Prostate gland (tissue), 2 donors: ENCODE measurements at regions not wholly inside any gene's neighbourhood (a gene's known extent, or its start where the extent isn't known, plus 50 kb on each side); places are given as distances from the start of the nearest gene placed in this dataset.

Experiments
- DNase-seq: peaks from one replicate; pipeline ENCODE4 v3.0.0-alpha.2; 2019; ENCODE audit warnings: low spot score
- H3K27ac ChIP-seq, 2 donors: fragments of 200-600 bp; sonication (generic); 2 replicates each; pipeline ENCODE4 v1.5.1; 2017 to 2019
- H3K27me3 ChIP-seq: fragments of 200-600 bp; sonication (generic); replicated peaks from 2 replicates; pipeline ENCODE4 v1.5.1; 2019; ENCODE audit not compliant: insufficient read depth
- H3K36me3 ChIP-seq, 2 donors: fragments of 200-600 bp; sonication (generic); 1 replicate in 1 of 2; 2 replicates in 1 of 2; pipeline versions ENCODE4 v1.5.1 to v1.8.1; 2017 to 2019
- H3K4me1 ChIP-seq: fragments of 200-600 bp; sonication (generic); replicated peaks from 2 replicates; pipeline ENCODE4 v1.5.1; 2019
- H3K4me3 ChIP-seq, 2 donors: fragments of 200-600 bp; sonication (generic); 2 replicates each; pipeline ENCODE4 v1.5.1; 2017 to 2019
- H3K9me3 ChIP-seq: fragments of 200-600 bp; sonication (generic); 2 replicates; pipeline ENCODE4 v1.5.1; 2017
- POLR2A ChIP-seq: fragments of 450-650 bp; IDR thresholded peaks from one replicate; pipeline ENCODE4 v1.6.1; 2016; ENCODE audit warnings: antibody characterized with exemption, mild to moderate bottlenecking
- POLR2AphosphoS5 ChIP-seq: sonication (generic); formaldehyde crosslinking; IDR thresholded peaks from one replicate; pipeline ENCODE4 v1.6.1; 2017; ENCODE audit warnings: antibody characterized with exemption
- WGBS: methylation state at CpG from one replicate; pipeline ENCODE4 v1.1.5; 2018; 5-methylcytosine and 5-hydroxymethylcytosine counted together
- intact Hi-C: fragments of 100-400 bp; cut with DNase I; formaldehyde crosslinking; loops from one replicate; pipeline ENCODE4 v1.14.2; 2022
- TF ChIP-seq, protein P1 (sequence below), 4 experiments: fragments of 200-600 bp in 2 of 4; fragments of 450-650 bp in 2 of 4; sonication (generic) in 2 of 4; IDR thresholded peaks; 1 replicate in 3 of 4; 2 replicates in 1 of 4; pipeline ENCODE4 v1.5.1; 2016 to 2019; ENCODE audit warnings: antibody characterized with exemption in 4 of 4, mild to moderate bottlenecking in 2 of 4, moderate library complexity in 2 of 4

GRCh38 chr15:38680775-38681174, 116.2 kb upstream of the RASGRP1 start:
- TF ChIP-seq, protein P1, sequence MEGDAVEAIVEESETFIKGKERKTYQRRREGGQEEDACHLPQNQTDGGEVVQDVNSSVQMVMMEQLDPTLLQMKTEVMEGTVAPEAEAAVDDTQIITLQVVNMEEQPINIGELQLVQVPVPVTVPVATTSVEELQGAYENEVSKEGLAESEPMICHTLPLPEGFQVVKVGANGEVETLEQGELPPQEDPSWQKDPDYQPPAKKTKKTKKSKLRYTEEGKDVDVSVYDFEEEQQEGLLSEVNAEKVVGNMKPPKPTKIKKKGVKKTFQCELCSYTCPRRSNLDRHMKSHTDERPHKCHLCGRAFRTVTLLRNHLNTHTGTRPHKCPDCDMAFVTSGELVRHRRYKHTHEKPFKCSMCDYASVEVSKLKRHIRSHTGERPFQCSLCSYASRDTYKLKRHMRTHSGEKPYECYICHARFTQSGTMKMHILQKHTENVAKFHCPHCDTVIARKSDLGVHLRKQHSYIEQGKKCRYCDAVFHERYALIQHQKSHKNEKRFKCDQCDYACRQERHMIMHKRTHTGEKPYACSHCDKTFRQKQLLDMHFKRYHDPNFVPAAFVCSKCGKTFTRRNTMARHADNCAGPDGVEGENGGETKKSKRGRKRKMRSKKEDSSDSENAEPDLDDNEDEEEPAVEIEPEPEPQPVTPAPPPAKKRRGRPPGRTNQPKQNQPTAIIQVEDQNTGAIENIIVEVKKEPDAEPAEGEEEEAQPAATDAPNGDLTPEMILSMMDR (IDR thresholded peaks at IDR 0.05), result no peak
- TF ChIP-seq POLR2A (no peak), POLR2AphosphoS5 (no peak)
- H3K36me3 ChIP-seq, result no peaks in the 10 kb centered on the region
- no peak for DNase-seq
- intact Hi-C loops, result loop anchor here (5.0 to 10.0 kb wide), 2 partner anchors 116 to 238 kb away; partner anchors contain the start of gene RASGRP1
- H3K27me3 ChIP-seq, result no peaks in the 10 kb centered on the region
- WGBS, result 94% methylated on average over 5 of the region's 5 CpGs
- no peak overlapping the region for H3K4me3 ChIP-seq
- H3K4me1 ChIP-seq, result no peaks in the 10 kb centered on the region
- no peak overlapping the region for H3K27ac ChIP-seq
- no peaks in the 10 kb centered on the region for H3K9me3 ChIP-seq

DNA sequence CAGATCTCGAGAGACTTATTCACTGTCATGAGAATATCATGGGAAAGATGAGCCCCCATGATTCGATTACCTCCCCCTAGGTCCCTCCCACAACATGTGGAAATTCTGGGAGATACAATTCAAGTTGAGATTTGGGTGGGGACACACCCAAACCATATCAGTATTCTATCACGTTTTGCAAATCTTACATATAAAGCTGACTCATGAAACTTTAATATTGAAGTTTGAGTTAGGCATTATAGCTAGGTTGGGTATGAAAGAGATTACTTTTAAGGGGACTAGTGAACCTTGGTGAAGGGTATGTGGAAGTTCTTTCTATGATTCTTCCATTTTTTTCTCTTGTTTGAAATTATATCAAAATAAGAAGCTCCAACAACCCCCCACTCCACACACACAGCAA, 117.7 kb upstream of the RASGRP1 start:
- Histone ChIP-seq H3K27ac (no peak overlapping the region), H3K36me3 (no peaks in the 10 kb centered on the region), H3K9me3 (no peaks in the 10 kb centered on the region), H3K4me1 (no peaks in the 10 kb centered on the region), H3K4me3 (no peak overlapping the region), H3K27me3 (no peaks in the 10 kb centered on the region)
- TF ChIP-seq, protein P1 (IDR thresholded peaks at IDR 0.05), result no peak
- no peak for TF ChIP-seq POLR2AphosphoS5
- no peak for TF ChIP-seq POLR2A
- no peak for DNase-seq
- 81% methylated on average over 3 of the region's 3 CpGs for WGBS
- intact Hi-C loops, result loop anchor here (5.0 to 10.0 kb wide), 2 partner anchors 118 to 240 kb away; partner anchors contain the start of gene RASGRP1

DNA sequence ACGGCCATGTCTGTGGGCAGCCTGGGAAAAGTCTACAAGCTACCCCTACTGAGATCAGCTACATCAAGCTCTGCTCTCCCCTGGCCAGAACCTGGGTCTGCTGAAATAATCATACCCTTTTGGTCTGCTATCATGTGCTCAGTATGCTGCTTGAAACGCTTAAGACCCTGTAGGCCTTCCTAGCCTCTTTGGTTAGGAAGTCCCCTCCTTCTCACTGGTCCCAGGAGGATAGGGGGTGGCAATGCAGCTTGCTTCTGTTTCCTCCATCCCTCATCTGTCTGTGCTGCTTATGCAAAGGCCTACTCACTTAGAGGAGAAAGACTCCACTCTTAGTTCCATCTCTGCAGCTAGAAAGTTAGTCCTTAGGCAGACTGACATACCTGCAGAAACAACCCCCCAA, 118.2 kb upstream of the RASGRP1 start:
- Histone ChIP-seq H3K9me3 (no peaks in the 10 kb centered on the region), H3K36me3 (no peaks in the 10 kb centered on the region), H3K27ac (no peak overlapping the region), H3K4me3 (no peak overlapping the region), H3K4me1 (no peaks in the 10 kb centered on the region), H3K27me3 (no peaks in the 10 kb centered on the region)
- TF ChIP-seq, protein P1 (IDR thresholded peaks at IDR 0.05), result no peak
- TF ChIP-seq POLR2AphosphoS5 (no peak), POLR2A (no peak)
- DNase-seq, result no peak
- WGBS, result 88% methylated on average over 2 of the region's 2 CpGs
- intact Hi-C loops, result loop anchor here (5.0 to 10.0 kb wide), 2 partner anchors 118 to 241 kb away; partner anchors contain the start of gene RASGRP1

GRCh38 chr15:38683382-38684242, 119.0 kb upstream of the RASGRP1 start:
- Histone ChIP-seq H3K4me1 (no peaks in the 10 kb centered on the region), H3K9me3 (no peaks in the 10 kb centered on the region), H3K36me3 (no peaks in the 10 kb centered on the region), H3K27me3 (no peaks in the 10 kb centered on the region), H3K27ac (no peak overlapping the region), H3K4me3 (no peak overlapping the region)
- whole genome bisulfite sequencing, result 93% methylated on average over 2 of the region's 2 CpGs
- peak; percentile 36 for DNase-seq
- no peak for TF ChIP-seq POLR2A
- TF ChIP-seq, protein P1 (IDR thresholded peaks at IDR 0.05), result peak; percentile 21 to 82 (median 69)
- intact Hi-C loops, result loop anchor here (5.0 to 10.0 kb wide), 2 partner anchors 119 to 241 kb away; partner anchors contain the start of gene RASGRP1
